Activated CD4-positive, alpha-beta T cell treated with anti-CD3 and anti-CD28 coated beads, Interleukin-10, Interleukin-2, amounts not matched to agents 100 ng/mL and 50 ng/mL, durations not matched to agents 16 hours and 8 hours (primary cell): ENCODE measurements at regions not wholly inside any gene's neighbourhood (a gene's known extent, or its start where the extent isn't known, plus 50 kb on each side); places are given as distances from the start of the nearest gene placed in this dataset.

Experiments used
- DNase-seq: peaks from one replicate; pipeline ENCODE4 v3.0.0-alpha.2; 2020

GRCh38 chr14:97215263-97215969 lies 418.2 kb downstream of the VRK1 start:
- DNase-seq: no peak

- no peak for DNase-seq
These were observed 420.1 kb downstream of the VRK1 start for GRCh38 chr14:97217111-97217885.

- DNase-seq: no peak
These were observed 421.1 kb downstream of the VRK1 start for GRCh38 chr14:97218274-97218673.

- DNase-seq: peak; percentile 14
These were observed 421.7 kb downstream of the VRK1 start for GRCh38 chr14:97218691-97219430.

GRCh38 chr14:97219431-97220017 lies 422.3 kb downstream of the VRK1 start:
- no peak for DNase-seq

- DNase-seq: no peak
These were observed 424.5 kb downstream of the VRK1 start for GRCh38 chr14:97221572-97222285.

GRCh38 chr14:97224016-97224415 lies 426.8 kb downstream of the VRK1 start:
- no peak for DNase-seq

GRCh38 chr14:97230051-97230450 lies 432.9 kb downstream of the VRK1 start:
- DNase-seq: no peak

GRCh38 chr14:97233319-97233985 lies 436.3 kb downstream of the VRK1 start:
- DNase-seq: no peak

- no peak for DNase-seq
These were observed 449.5 kb downstream of the VRK1 start for GRCh38 chr14:97246648-97247047.

- DNase-seq: no peak
These were observed 451.8 kb downstream of the VRK1 start for GRCh38 chr14:97248973-97249372.

GRCh38 chr14:97250931-97251330 lies 453.7 kb downstream of the VRK1 start:
- no peak for DNase-seq

GRCh38 chr14:97251491-97252155 lies 454.4 kb downstream of the VRK1 start:
- DNase-seq: peak; percentile 2

- no peak for DNase-seq
These were observed 456.6 kb downstream of the VRK1 start for GRCh38 chr14:97253756-97254155.

GRCh38 chr14:97262336-97262735 lies 465.2 kb downstream of the VRK1 start:
- no peak for DNase-seq

GRCh38 chr14:97264516-97265230 lies 467.5 kb downstream of the VRK1 start:
- DNase-seq: no peak

- no peak for DNase-seq
These were observed 469.5 kb downstream of the VRK1 start for GRCh38 chr14:97266653-97267052.

- DNase-seq: no peak
These were observed 470.3 kb downstream of the VRK1 start for GRCh38 chr14:97267509-97267908.

GRCh38 chr14:97268097-97268496 lies 470.9 kb downstream of the VRK1 start:
- DNase-seq: no peak

- no peak for DNase-seq
These were observed 473.1 kb downstream of the VRK1 start for GRCh38 chr14:97270308-97270707.

GRCh38 chr14:97271451-97271960 lies 474.3 kb downstream of the VRK1 start:
- DNase-seq: no peak
